ENCODE measurements at regions not wholly inside any gene's neighbourhood (a gene's known extent, or its start where the extent isn't known, plus 50 kb on each side); places are given as distances from the start of the nearest gene placed in this dataset.
A peak's percentile ranks its signal among the peaks of the same experiment; 100 is the strongest.

- Mint-ChIP-seq H3K36me3 (ENCODE audit: low read depth, unreplicated experiment) (no peaks in the 10 kb centered on the region), H3K27me3 (ENCODE audit: unreplicated experiment) (peaks cover 2% of the 10 kb centered on the region), H3K4me3 (ENCODE audit: unreplicated experiment) (no peak overlapping the region), H3K4me1 (ENCODE audit: unreplicated experiment) (peaks cover 6% of the 10 kb centered on the region), H3K27ac (ENCODE audit: unreplicated experiment) (no peak overlapping the region), H3K9me3 (ENCODE audit: unreplicated experiment) (no peaks in the 10 kb centered on the region)
- TF ChIP-seq CTCF (IDR thresholded peaks at IDR 0.05; ENCODE audit: unreplicated experiment): no peak
- DNase-seq (ENCODE audit: low spot score): no peak
Observed at GRCh38 chr7:19235680-19236079, 90.5 kb upstream of the FERD3L start.

GRCh38 chr7:19224951-19225350 lies 79.7 kb upstream of the FERD3L start:
- no peak overlapping the region for H3K27ac Mint-ChIP-seq (ENCODE audit: unreplicated experiment)
- no peak overlapping the region for H3K4me3 Mint-ChIP-seq (ENCODE audit: unreplicated experiment)

GRCh38 chr7:19215412-19215811 lies 70.2 kb upstream of the FERD3L start:
- H3K36me3 Mint-ChIP-seq (ENCODE audit: low read depth, unreplicated experiment): no peaks in the 10 kb centered on the region
- TF ChIP-seq CTCF (IDR thresholded peaks at IDR 0.05; ENCODE audit: unreplicated experiment): no peak
- no peak for DNase-seq (ENCODE audit: low spot score)
- no peak overlapping the region for H3K4me3 Mint-ChIP-seq (ENCODE audit: unreplicated experiment)
- H3K27ac Mint-ChIP-seq (ENCODE audit: unreplicated experiment): peak overlapping the region; percentile 64
- H3K27me3 Mint-ChIP-seq (ENCODE audit: unreplicated experiment): no peaks in the 10 kb centered on the region
- no peaks in the 10 kb centered on the region for H3K4me1 Mint-ChIP-seq (ENCODE audit: unreplicated experiment)
- no peaks in the 10 kb centered on the region for H3K9me3 Mint-ChIP-seq (ENCODE audit: unreplicated experiment)

More at GRCh38 chr7:19224951-19225350, 79.7 kb upstream of the FERD3L start:
- Mint-ChIP-seq H3K9me3 (ENCODE audit: unreplicated experiment) (no peaks in the 10 kb centered on the region), H3K36me3 (ENCODE audit: low read depth, unreplicated experiment) (peaks cover 3% of the 10 kb centered on the region), H3K27me3 (ENCODE audit: unreplicated experiment) (peaks cover 3% of the 10 kb centered on the region), H3K4me1 (ENCODE audit: unreplicated experiment) (no peaks in the 10 kb centered on the region)
- DNase-seq (ENCODE audit: low spot score): no peak
- no peak for TF ChIP-seq CTCF (IDR thresholded peaks at IDR 0.05; ENCODE audit: unreplicated experiment)

GRCh38 chr7:19213746-19214145 lies 68.5 kb upstream of the FERD3L start:
- Mint-ChIP-seq H3K27me3 (ENCODE audit: unreplicated experiment) (no peaks in the 10 kb centered on the region), H3K27ac (ENCODE audit: unreplicated experiment) (no peak overlapping the region), H3K4me3 (ENCODE audit: unreplicated experiment) (no peak overlapping the region), H3K4me1 (ENCODE audit: unreplicated experiment) (no peaks in the 10 kb centered on the region), H3K9me3 (ENCODE audit: unreplicated experiment) (no peaks in the 10 kb centered on the region), H3K36me3 (ENCODE audit: low read depth, unreplicated experiment) (no peaks in the 10 kb centered on the region)
- TF ChIP-seq CTCF (IDR thresholded peaks at IDR 0.05; ENCODE audit: unreplicated experiment): no peak
- DNase-seq (ENCODE audit: low spot score): no peak

GRCh38 chr7:19210893-19211413 lies 65.7 kb upstream of the FERD3L start:
- no peaks in the 10 kb centered on the region for H3K9me3 Mint-ChIP-seq (ENCODE audit: unreplicated experiment)

More at GRCh38 chr7:19210893-19211413, 65.7 kb upstream of the FERD3L start:
- Mint-ChIP-seq H3K27me3 (ENCODE audit: unreplicated experiment) (no peaks in the 10 kb centered on the region), H3K36me3 (ENCODE audit: low read depth, unreplicated experiment) (no peaks in the 10 kb centered on the region), H3K4me3 (ENCODE audit: unreplicated experiment) (no peak overlapping the region), H3K4me1 (ENCODE audit: unreplicated experiment) (no peaks in the 10 kb centered on the region), H3K27ac (ENCODE audit: unreplicated experiment) (no peak overlapping the region)
- TF ChIP-seq CTCF (IDR thresholded peaks at IDR 0.05; ENCODE audit: unreplicated experiment): no peak
- DNase-seq (ENCODE audit: low spot score): no peak

All from endothelial cell (in vitro differentiated cells).